ENCODE measurements at regions not wholly inside any gene's neighbourhood (a gene's known extent, or its start where the extent isn't known, plus 50 kb on each side); places are given as distances from the start of the nearest gene placed in this dataset.

- TF ChIP-seq CTCF (IDR thresholded peaks at IDR 0.05) (no peak), POLR2A (IDR thresholded peaks at IDR 0.05) (no peak), POLR2AphosphoS5 (IDR thresholded peaks at IDR 0.05) (no peak)
These were observed 496.7 kb upstream of the RBFOX1 start for GRCh38 chr16:6835941-6836340.
